ENCODE measurements at regions not wholly inside any gene's neighbourhood (a gene's known extent, or its start where the extent isn't known, plus 50 kb on each side); places are given as distances from the start of the nearest gene placed in this dataset.

DNA sequence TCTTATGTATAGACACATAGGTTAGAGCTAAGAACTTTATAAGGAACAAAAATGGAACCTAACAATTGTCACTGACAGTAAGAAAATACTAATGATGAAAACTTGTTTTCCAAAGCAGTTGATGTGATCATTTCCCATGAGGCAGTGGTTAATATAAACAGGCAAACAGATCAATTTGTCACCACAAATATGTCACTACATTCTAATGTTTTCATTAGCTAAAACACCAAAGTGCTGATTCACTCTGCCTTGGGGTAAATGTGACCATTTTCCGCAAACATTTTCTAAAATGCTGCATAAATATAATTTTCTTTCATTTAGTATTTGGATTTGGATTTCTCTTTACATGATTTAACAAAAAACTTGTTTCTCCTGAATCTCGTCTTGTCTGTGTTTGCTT, 408.9 kb upstream of the CTSO start:
- Histone ChIP-seq H2AK9ac (replicated peaks; ENCODE audit: low read depth, low read length, poor library complexity) (no peak overlapping the region), H4K8ac (ENCODE audit: low read depth in 2 of 2, low read length in 2 of 2) (no peak overlapping the region), H2BK5ac (ENCODE audit: low read depth, low read length, poor library complexity, severe bottlenecking) (peak overlapping the region; percentile 28), H4K20me1 (ENCODE audit: insufficient read depth, low read length) (no peaks in the 10 kb centered on the region), H3K4me3 (ENCODE audit: insufficient read depth, low read depth, low read length) (no peak overlapping the region), H2BK15ac (ENCODE audit: low read depth, low read length) (no peak overlapping the region), H3K56ac (ENCODE audit: extremely low read depth, insufficient read depth, low read length) (no peak overlapping the region), H3K79me1 (ENCODE audit: low read depth in 1 of 2, low read length in 2 of 2) (no peaks in the 10 kb centered on the region), H3K18ac (ENCODE audit: low read depth, low read length) (peak overlapping the region; percentile 64; the same call in 1 of the 2 replicates), H2AFZ (replicated peaks; ENCODE audit: low read length, poor library complexity) (no peak overlapping the region), H3K14ac (replicated peaks; ENCODE audit: low read depth, low read length) (no peak overlapping the region), H3K27ac (ENCODE audit: insufficient read depth, low read length) (no peak overlapping the region; the same call in 1 of the 2 replicates), H3K9me1 (ENCODE audit: insufficient read depth, low read length) (no peaks in the 10 kb centered on the region), H2BK20ac (ENCODE audit: low read depth, low read length) (no peak overlapping the region), H3K4me2 (ENCODE audit: low read depth, low read length) (peak overlapping the region; percentile 53; the same call in 1 of the 2 replicates), H3K9ac (ENCODE audit: low read depth, low read length) (no peak overlapping the region), H3K36me3 (ENCODE audit: control insufficient read depth, insufficient read depth, low read length) (no peaks in the 10 kb centered on the region), H2AK5ac (ENCODE audit: low read depth, low read length) (no peak overlapping the region), H3K27me3 (ENCODE audit: control insufficient read depth, insufficient read depth, low read length) (no peaks in the 10 kb centered on the region), H3K4ac (ENCODE audit: low read depth, low read length) (no peak overlapping the region), H3K23ac (ENCODE audit: low read depth, low read length) (no peak overlapping the region), H2BK120ac (ENCODE audit: low read depth, low read length) (no peak overlapping the region), H3K9me3 (ENCODE audit: control insufficient read depth, insufficient read depth, low read length) (no peaks in the 10 kb centered on the region), H4K91ac (ENCODE audit: insufficient read depth, low read depth, low read length) (no peak overlapping the region), H4K5ac (ENCODE audit: low read depth, low read length) (no peak overlapping the region), H3K4me1 (ENCODE audit: control insufficient read depth, insufficient read depth, low read length) (no peaks in the 10 kb centered on the region)
- TF ChIP-seq, protein P1, sequence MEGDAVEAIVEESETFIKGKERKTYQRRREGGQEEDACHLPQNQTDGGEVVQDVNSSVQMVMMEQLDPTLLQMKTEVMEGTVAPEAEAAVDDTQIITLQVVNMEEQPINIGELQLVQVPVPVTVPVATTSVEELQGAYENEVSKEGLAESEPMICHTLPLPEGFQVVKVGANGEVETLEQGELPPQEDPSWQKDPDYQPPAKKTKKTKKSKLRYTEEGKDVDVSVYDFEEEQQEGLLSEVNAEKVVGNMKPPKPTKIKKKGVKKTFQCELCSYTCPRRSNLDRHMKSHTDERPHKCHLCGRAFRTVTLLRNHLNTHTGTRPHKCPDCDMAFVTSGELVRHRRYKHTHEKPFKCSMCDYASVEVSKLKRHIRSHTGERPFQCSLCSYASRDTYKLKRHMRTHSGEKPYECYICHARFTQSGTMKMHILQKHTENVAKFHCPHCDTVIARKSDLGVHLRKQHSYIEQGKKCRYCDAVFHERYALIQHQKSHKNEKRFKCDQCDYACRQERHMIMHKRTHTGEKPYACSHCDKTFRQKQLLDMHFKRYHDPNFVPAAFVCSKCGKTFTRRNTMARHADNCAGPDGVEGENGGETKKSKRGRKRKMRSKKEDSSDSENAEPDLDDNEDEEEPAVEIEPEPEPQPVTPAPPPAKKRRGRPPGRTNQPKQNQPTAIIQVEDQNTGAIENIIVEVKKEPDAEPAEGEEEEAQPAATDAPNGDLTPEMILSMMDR (conservative IDR thresholded peaks at IDR 0.05; ENCODE audit: low read depth, low read length), result no peak
- TF ChIP-seq NFE2L2 (IDR thresholded peaks at IDR 0.05; ENCODE audit: low read depth, low read length) (peak; percentile 66; the same call in 1 of the 2 replicates), SMC3 (IDR thresholded peaks at IDR 0.05; ENCODE audit: low read depth, low read length) (no peak), MXI1 (IDR thresholded peaks at IDR 0.05; ENCODE audit: borderline replicate concordance, low read depth, low read length) (no peak)
- no TSS peak for BruUV-seq (replicated peaks)
- ATAC-seq (ENCODE audit: low read depth), result peak; percentile 62
- in situ Hi-C loops (cut with MboI; ENCODE audit: low sequenced_read_pairs), result no loop called here
- POLR2A ChIA-PET (ENCODE audit: unreplicated experiment), result no interaction called here
- dilution Hi-C loops (cut with HindIII; ENCODE audit: low sequenced_read_pairs, unreplicated experiment), result no loop called here
- intact Hi-C loops (cut with micrococcal nuclease), result no loop called here
- CTCF ChIA-PET, result interaction anchor here (0.9 kb wide), 1 partner anchor 9 kb away, joined by 5 read pairs; no protein-coding TSS in a partner anchor
- no CpG with 5 or more reads among the region's 2 CpGs for WGBS, 2 experiments (ENCODE audit: extremely low coverage in 2 of 2, insufficient read length in 1 of 2)
- peak; percentile 62 for DNase-seq
